Retina (tissue), 1 donor: ENCODE measurements at regions not wholly inside any gene's neighbourhood (a gene's known extent, or its start where the extent isn't known, plus 50 kb on each side); places are given as distances from the start of the nearest gene placed in this dataset.
"Not testable (repeated sequence)": the region's sequence is repeated elsewhere in the genome, so short reads cannot be mapped to it uniquely, and the experiment has no call there.

ENCODE experiments used
- DNase-seq: peaks from one replicate; pipeline ENCODE4 v3.0.0-alpha.2; 2016

GRCh38 chr20:48490341-48490740 lies 337.5 kb downstream of the PREX1 start:
- DNase-seq: not testable (repeated sequence)

- peak; percentile 57 for DNase-seq
Observed at GRCh38 chr20:48489656-48490055, 338.1 kb downstream of the PREX1 start.

- DNase-seq: no peak
Observed at GRCh38 chr20:48489046-48489463, 338.7 kb downstream of the PREX1 start.

- DNase-seq: not testable (repeated sequence)
Observed at GRCh38 chr20:48488334-48489034, 339.3 kb downstream of the PREX1 start.

- peak; percentile 31 for DNase-seq
Observed at GRCh38 chr20:48486065-48486464, 341.7 kb downstream of the PREX1 start.

- not testable (repeated sequence) for DNase-seq
Observed at GRCh38 chr20:48485153-48485552, 342.6 kb downstream of the PREX1 start.

GRCh38 chr20:48483334-48484066 lies 344.3 kb downstream of the PREX1 start:
- no peak for DNase-seq

GRCh38 chr20:48482790-48483189 lies 345.0 kb downstream of the PREX1 start:
- no peak for DNase-seq

GRCh38 chr20:48480216-48480772 lies 347.5 kb downstream of the PREX1 start:
- DNase-seq: no peak

GRCh38 chr20:48478806-48479585 lies 348.8 kb downstream of the PREX1 start:
- DNase-seq: no peak

- DNase-seq: no peak
Observed at GRCh38 chr20:48478370-48478769, 349.4 kb downstream of the PREX1 start.

- DNase-seq: no peak
Observed at GRCh38 chr20:48476854-48477253, 350.9 kb downstream of the PREX1 start.

GRCh38 chr20:48474022-48474421 lies 353.8 kb downstream of the PREX1 start:
- DNase-seq: no peak

GRCh38 chr20:48471759-48472408 lies 355.9 kb downstream of the PREX1 start:
- DNase-seq: no peak

- DNase-seq: no peak
Observed at GRCh38 chr20:48471176-48471575, 356.6 kb downstream of the PREX1 start.

GRCh38 chr20:48470141-48470540 lies 357.7 kb downstream of the PREX1 start:
- no peak for DNase-seq

GRCh38 chr20:48469026-48469425 lies 358.8 kb downstream of the PREX1 start:
- DNase-seq: no peak

GRCh38 chr20:48468571-48468970 lies 359.2 kb downstream of the PREX1 start:
- DNase-seq: no peak

- no peak for DNase-seq
Observed at GRCh38 chr20:48467622-48468021, 360.2 kb downstream of the PREX1 start.

GRCh38 chr20:48465271-48465670 lies 362.5 kb downstream of the PREX1 start:
- DNase-seq: no peak

GRCh38 chr20:48463916-48464315 lies 363.9 kb downstream of the PREX1 start:
- peak; percentile 50 for DNase-seq

GRCh38 chr20:48463096-48463720 lies 364.6 kb downstream of the PREX1 start:
- DNase-seq: peak; percentile 40
